HG03442 (cell line): ENCODE measurements at regions not wholly inside any gene's neighbourhood (a gene's known extent, or its start where the extent isn't known, plus 50 kb on each side); places are given as distances from the start of the nearest gene placed in this dataset.

ENCODE experiments used
- ATAC-seq: cut with Tn5 transposase; IDR thresholded peaks from one replicate; pipeline ENCODE4 v1.9.1; 2021; ENCODE audit warnings: mild to moderate bottlenecking, moderate library complexity; ENCODE audit not compliant: unreplicated experiment

DNA sequence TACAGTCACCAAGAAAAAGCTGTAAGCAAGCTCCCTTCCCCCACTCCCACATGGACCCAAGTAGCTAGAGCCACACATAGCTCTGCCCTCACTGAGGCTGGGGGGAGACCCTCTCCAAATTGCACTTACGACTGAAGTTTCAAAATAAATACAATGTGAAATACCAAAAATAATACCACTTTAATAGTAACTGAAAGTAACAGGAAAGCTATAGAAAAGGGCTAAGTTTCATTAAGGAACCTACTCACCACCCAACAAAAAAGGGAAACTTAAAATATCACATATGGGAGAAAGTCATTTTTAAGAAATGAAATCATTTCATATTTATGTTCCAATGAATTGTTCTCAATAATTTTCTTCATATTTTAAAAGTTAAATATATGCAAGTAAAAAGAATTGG is 130.4 kb upstream of the UBE2E2 start:
- no peak for ATAC-seq

DNA sequence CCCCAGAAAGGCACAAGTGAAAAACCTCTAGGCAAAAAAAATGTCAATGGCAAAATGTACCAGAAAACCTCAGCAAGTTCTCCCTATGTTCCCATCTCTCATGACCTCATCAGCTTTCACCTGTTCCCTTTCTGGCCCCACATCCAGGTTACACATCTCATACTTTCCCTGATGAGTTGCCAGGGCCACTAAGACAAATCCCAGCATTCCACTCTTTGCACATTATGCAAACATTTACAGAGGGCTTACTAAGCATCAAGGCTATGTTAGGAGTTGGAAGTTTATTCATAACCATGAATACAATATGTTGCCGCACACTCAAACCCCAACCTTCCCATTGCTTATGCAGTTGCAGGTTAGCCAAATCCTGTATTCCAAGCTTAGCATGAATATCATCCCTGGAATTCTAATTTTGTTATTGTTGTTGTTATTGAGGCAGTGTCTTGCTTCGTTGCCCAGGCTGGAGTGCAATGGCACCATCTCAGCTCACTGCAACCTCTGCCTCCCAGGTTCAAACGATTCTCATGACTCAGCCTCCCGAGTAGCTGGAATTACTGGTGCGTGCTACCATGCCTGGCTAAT is 129.3 kb upstream of the UBE2E2 start:
- no peak for ATAC-seq

DNA sequence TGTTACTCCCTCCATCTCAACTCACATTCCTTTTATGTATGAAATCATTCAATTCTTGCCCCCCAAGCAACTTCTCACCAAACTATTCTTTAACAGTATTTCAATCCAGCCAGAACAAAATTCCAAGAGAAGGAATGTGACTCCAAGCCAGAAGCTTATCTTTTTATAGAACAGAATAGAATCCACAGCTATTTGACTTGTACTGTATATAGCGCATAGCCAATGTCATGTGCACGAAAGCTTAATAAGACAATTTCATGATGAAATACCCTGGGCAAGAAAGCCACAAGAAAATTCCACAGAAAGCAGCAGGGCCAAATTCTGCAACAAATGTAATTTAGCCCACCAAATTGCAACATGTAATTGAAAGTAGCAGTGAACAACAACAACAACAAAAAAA is 127.6 kb upstream of the UBE2E2 start:
- no peak for ATAC-seq

DNA sequence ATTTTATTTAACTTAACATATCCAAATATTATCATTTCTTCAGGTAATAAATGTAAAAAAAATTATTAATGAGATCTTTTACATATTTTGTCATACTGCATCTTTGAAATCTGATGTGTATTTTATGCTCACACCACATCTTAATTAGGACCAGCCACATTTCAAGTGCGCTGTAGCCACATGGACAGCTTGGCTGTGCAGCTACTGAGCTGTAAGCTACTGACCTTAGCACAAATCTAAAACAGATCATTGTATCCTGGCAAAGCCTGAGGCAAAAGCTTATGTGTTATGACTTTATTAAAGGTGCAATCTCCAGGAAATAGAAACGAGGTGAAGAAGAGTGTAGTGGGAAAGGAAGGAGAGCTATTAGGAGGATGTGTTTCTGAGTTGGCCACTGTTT is 126.7 kb upstream of the UBE2E2 start:
- ATAC-seq = no peak

DNA sequence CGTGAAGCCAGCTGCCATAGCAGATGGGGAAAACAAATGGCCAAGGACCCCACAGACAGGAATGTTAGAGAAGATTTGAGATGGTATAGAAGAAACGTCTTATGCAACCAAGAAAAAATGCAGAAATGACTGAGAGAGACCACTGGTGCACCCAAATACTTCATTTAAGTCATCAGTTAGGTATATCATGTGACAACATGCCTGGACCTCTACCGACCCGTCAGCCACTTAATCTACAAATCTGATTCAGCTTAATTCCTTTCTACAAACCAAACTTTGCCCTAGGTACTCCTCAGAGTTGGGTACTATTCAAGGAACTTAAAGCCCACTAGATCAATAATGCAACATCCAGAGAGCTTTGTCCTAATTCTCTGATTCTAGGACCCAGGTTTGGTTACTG is 126.0 kb upstream of the UBE2E2 start:
- ATAC-seq = no peak

DNA sequence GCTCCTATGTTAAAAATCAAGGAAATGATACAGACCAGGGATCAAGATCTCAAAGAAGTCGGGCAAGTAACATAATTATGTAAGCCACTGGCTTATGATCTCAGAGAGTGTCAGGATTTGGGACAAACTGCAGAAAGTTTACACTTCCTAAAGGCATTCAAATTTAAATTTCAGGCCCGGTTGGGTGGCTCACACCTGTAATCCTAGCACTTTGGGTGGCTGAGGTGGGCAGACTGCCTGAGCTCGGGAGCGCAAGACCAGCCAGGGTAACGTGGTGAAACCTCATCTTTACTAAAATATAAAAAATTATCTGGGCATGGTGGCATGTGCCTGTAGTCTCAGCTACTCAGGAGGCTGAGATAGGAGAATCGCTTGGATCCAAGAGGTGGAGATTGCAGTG is 124.4 kb upstream of the UBE2E2 start:
- no peak for ATAC-seq

DNA sequence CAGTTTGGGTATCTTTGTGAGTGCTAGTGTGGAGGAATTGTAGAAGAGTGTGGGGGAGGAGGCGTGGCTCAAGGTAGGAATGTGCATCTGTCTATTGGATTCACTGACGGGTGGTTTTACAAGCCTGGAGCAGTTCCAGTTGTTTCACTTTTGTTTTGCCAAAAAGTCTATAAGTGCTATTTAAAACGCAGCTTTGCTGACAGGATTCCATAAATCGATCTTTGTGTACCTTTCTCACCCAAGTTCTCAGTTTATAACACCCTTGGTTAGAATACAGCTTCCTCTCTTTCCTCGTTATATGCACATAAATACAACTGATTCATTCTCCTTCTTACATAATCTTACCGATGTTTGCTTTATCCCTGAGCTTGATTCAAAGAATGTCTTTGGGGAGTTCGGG is 123.2 kb upstream of the UBE2E2 start:
- no peak for ATAC-seq

DNA sequence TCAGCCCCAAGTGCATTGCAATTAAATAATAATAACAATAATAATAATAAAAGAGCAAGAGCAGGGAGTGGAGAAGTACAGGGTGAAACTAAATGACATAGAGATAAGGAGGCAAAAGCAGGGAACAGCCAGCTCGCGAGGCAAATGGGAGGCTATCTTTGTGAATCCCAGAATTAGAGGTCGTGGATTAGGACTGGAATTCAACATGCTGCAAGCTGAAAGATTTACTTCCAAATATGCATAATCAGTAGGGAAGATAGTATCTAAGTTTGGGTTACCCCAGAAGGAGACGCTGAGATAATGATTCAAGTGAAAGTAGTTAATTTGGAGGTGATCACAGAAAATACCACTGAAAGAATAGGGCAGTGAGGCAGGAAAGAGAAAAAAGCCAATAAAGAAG is 119.4 kb upstream of the UBE2E2 start:
- no peak for ATAC-seq

DNA sequence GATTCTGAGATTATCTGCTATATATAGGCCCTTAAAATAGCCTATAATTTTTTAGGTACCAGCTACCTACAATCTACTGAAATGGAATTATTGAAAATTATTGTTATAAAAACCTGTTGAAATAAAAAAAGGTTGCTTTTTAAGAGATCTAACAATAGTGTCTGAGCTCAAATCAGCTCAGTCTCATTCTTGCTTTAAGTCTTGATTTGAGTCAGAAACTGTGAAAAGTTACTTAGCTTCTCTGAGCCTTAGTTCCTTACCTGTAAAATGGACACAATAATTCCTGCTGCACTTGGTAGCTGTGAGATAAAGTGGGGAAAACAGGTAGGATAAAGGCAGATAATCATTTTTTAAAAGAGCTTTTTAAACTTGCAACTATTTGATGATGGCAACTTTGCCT is 118.8 kb upstream of the UBE2E2 start:
- peak; percentile 70 for ATAC-seq

DNA sequence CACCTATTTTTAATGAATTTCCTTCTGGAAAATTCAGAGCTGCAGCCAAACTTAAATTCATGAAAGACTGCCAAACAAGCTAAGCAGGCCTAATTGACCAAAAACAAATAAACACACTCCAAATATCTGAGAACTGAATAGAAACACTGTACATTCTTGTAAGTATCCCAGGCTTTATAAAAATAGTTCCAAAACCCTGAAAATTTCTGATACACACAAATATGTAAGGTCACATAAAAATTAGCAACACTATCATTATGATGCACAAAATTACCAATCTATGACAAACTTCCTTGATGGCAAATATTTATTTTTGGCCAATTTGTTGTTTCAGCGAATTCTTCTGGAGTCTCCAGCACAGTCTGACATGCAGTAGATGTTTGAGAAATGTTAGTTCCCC is 117.9 kb upstream of the UBE2E2 start:
- ATAC-seq = no peak

DNA sequence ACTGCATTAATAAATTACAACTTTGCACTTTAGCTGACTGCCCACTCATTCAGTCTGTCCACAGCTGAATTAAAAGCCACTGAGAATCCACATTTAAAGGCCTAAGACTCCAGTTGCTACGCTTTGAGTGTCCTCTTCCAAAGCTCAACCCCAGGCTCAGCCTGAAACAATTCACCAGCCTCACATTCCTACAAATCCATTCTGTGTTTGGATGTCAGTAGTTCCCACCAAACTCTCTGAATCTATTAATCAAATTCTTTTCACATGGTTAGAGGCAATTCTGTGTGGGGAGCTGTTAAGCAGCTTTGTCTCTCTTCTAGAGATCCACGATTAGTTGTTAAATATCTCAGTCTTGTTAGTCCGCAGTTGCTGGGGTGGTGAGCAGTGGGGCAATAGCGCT is 116.8 kb upstream of the UBE2E2 start:
- no peak for ATAC-seq

DNA sequence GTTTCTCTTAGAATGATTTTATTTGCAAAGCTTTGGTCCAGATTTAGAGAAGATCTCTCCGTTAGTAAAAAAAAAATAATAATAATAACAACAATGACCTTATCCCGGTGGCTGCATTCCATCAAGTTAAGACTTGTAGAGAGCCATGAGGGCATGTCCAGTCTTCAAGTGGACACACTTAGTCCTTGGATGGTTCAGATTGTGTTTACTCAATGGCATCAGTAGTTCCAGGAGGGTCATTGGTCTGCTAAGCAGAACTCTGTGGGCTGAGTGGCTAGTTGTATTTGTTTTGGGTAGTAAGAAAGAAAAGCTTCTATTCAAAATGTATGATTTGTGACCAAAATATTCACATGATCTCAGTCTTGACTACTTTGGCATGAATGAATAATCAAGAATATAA is 116.3 kb upstream of the UBE2E2 start:
- ATAC-seq = no peak

DNA sequence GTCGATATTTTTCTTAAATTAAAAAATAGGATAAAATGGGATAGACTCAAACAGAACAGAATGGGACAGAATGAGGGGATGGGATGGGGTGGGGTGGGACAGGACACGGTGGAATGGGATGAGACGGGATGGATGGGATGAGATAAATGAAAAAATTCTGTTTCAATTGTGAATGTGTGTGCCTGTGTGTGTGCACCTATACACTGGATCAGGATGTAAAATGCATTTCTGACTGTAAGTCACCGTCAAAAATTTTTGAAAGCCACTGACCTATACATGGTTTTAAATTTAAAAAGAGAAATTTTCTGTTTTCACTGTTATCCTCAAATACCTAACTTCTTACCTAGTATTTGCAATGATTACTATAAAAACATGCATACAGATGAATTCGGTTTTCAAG is 108.7 kb upstream of the UBE2E2 start:
- ATAC-seq = no peak

DNA sequence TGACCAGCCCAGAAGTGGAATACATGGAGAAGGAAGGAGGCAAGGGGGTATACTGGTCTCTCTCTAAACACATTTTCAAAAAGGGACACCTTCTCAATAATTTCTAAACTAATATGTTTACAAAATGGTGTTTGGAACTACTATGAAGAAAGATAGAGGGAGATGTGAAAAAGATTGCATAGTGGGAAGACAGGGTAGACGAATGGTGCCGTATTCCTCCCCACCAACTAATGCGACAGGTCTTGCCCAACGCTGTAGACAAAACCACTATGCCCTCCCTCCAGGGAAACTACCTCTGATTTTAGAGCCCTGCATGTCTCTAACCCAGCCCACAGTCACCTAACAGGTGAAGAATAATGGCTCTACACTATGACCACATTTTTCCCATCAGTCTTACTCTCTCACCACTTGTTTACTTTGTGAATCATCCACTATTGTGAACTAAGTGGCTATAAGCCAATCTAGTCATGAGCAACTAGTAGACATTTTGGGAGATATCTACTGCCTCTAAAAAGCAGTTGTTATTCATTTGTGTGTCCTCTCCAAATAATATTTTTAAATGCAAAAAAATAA is 108.2 kb upstream of the UBE2E2 start:
- no peak for ATAC-seq

DNA sequence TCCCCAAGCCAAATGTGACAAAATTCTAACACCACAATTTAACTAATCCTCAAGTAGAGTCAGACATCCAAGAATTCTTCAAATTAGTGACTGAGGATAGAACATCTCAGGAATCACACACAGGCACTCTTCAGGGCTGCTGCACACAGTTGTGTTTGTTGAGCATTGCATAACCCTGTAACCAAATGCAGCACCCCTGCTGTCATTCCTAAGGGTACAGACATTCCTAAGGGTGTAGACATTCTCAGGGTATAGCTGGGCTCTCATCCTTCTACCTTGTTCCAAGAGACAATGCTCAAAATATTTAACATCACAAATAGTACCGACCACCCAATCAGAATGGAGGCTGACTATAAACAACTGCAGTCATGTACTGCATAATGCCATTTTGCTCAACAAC is 107.1 kb upstream of the UBE2E2 start:
- no peak for ATAC-seq

DNA sequence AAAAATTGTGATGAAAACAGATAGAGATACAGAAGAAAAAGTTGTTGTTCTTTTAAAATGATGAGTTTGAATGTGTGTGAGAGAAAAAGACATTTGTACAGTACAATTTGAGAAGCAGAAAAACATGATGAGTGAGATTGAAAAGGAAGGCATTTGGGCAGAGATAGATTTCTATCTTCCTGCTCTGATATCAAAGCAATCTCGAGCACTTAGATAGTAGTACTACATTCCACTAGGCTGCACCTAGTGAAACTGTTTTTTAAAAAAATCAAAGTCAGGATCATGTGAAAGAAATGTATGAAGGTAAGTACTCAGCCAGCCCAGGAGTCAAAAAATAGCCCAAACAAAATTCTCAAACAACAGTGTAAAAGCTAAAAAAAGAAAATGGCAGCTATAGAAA is 104.1 kb upstream of the UBE2E2 start:
- no peak for ATAC-seq

DNA sequence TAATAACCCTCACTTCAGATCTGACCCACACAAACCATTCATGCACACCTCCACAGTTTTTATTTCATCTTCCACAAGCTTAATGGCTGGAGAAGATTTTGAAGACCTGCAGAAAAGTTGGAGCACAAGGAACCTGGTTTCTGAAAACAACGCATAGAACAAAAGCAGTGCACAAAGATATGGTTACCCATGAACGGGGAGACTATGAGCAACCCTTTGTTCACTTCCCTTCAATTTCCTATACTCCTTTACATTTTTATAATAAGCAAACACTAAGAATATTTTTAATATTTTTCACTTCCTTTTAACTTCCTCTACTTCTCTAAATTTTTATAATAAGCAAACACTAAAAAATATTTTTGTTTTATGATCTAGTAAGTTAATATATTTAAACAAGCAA is 103.5 kb upstream of the UBE2E2 start:
- ATAC-seq = no peak

DNA sequence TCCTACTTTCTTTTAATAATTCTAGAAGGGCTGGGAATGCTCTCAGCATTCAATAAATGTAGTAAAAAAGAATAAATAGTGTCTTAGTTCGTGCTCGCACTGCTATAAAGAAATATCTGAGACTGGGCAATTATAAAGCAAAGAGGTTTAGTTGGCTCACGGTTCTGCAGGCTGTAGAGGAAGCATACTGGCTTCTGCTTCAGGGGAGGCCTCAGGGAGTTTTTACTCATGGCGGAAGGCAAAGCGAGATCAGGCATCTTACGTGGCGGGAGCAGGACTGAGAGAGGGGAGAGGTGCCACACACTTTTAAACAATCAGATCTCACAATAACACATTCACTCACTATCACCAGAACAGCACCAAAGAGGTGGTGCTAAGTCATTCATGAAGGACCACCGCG is 103.0 kb upstream of the UBE2E2 start:
- no peak for ATAC-seq

DNA sequence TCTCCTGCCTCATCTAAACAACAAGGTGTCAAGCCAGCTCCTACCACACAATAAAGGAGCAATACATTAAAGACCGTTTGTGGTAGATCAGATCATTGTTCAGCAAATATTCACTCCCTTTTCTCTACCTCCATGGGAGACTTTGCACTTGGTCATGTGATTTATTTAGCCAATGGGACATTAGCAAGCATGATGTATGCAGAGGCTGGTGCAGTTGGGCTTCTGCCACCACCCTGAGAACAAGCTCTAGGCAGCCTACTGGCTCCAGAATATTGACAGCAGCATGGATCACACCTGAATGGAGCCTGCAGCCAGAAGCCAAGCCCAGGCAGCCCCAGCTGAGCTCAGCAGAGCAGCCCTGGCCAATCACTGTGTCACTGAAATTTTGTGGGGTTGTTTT is 99.4 kb upstream of the UBE2E2 start:
- ATAC-seq = no peak

DNA sequence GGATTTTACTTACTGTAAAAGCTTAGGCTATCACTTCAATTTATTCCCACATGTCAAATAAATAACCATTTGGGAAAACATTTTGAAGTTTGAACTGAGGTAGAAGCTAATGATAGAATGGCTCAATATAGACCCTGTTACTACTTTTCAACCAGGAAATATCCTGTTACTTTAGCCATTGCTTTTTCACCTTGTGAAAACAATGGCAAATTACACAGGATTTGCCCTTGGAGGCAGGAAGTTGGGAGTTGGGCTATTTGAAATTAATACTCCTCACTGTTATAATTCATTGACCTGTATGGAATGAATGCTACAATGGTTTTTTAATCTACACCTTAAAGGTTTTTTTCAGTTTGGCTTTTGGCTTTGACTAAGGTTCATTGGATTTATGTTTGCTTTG is 98.1 kb upstream of the UBE2E2 start:
- no peak for ATAC-seq

DNA sequence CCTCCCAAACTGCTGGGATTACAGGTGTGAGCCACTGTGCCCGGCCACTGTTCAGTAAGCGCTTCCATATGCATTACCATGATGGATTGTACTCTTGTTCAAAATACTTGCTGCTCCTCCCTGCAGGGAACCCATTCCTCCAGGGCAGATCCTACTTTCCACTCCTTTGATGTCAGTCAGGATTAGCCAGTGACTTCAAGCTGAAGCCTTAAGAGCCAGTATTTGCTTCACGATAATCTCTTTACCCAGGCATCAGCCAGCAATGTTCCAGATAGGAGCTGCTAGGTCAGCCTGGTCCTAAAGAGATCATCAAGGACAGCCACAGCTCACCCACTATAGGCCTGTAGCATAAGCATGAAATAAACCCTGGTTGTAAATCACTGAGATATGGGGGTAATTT is 96.5 kb upstream of the UBE2E2 start:
- ATAC-seq = no peak

DNA sequence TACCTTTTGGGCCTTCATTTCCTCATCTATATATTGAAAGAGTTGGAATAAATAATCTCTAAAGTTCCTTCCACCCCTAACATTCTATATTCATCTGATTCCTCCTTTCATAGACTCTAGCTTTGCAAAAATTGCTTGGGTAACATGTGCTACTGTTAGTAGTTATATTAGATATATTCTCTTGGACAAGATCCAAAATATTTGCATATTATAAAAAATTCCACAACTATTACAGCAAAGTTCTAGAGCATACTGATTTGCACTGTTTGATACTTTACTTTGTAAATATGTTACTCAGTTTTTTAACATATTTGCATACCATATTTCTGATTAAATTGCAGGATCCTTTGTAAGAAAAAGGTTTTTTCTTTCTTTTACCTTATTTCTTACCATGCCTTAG is 95.9 kb upstream of the UBE2E2 start:
- ATAC-seq = no peak

DNA sequence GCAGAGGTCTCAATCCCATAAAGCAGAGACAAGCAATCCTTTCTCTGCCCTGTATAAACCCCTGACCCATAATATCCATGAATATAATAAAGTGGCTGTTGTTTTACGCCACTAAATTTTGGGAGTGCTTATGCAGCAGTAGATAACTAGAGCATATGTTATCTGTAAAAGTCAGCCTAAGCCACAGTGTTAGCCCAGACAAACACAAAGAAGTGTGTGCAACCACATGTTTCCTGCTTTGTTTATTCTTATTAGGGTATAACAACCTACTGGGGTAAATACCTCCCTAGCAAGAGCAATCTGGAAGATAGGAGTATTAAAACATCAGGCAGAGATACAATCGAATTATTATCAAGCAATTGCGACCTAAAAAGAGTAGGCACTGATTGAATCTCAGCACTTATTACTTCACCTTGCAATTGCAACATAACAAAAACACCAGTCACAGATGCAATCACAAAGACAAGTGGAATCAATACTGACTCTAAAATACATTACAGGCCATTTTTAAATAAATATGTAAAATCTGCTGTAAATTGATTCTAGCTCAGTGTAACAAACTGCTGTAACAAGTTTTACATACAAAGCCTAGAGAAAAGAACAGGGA is 94.6 kb upstream of the UBE2E2 start:
- no peak for ATAC-seq
